ENCODE measurements at regions not wholly inside any gene's neighbourhood (a gene's known extent, or its start where the extent isn't known, plus 50 kb on each side); places are given as distances from the start of the nearest gene placed in this dataset.

DNA sequence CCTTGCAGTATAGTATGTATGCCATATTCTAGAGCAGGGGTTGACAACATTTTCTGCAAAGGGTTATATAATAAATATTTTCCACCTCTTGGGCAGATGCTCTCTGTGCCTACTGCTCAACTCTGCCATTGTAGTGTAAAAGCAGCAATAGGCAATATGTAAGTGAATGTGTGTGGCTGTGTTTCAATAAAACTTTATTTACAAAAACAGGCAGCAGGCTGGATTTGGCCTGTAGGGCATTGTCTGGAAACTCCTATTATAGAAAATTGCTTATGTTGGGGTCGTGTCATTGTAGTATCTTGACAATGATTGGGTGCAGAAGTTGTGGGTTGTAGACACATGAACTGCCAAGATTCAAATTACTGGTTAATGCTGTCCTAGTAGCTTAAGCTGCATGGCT is 153.6 kb upstream of the CNTN3 start:
- TF ChIP-seq, protein P1, sequence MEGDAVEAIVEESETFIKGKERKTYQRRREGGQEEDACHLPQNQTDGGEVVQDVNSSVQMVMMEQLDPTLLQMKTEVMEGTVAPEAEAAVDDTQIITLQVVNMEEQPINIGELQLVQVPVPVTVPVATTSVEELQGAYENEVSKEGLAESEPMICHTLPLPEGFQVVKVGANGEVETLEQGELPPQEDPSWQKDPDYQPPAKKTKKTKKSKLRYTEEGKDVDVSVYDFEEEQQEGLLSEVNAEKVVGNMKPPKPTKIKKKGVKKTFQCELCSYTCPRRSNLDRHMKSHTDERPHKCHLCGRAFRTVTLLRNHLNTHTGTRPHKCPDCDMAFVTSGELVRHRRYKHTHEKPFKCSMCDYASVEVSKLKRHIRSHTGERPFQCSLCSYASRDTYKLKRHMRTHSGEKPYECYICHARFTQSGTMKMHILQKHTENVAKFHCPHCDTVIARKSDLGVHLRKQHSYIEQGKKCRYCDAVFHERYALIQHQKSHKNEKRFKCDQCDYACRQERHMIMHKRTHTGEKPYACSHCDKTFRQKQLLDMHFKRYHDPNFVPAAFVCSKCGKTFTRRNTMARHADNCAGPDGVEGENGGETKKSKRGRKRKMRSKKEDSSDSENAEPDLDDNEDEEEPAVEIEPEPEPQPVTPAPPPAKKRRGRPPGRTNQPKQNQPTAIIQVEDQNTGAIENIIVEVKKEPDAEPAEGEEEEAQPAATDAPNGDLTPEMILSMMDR (IDR thresholded peaks at IDR 0.05): no peak
- TF ChIP-seq POLR2A (IDR thresholded peaks at IDR 0.05; ENCODE audit: low read depth) (no peak), EP300 (IDR thresholded peaks at IDR 0.05) (no peak), POLR2AphosphoS5 (IDR thresholded peaks at IDR 0.05) (no peak)
